CD4-positive, alpha-beta T cell treated with Interleukin-17A for 4 hours (primary cell): ENCODE measurements at regions not wholly inside any gene's neighbourhood (a gene's known extent, or its start where the extent isn't known, plus 50 kb on each side); places are given as distances from the start of the nearest gene placed in this dataset.

Source experiments
- DNase-seq: peaks from one replicate; pipeline ENCODE4 v3.0.0-alpha.2; 2020; ENCODE audit warnings: mixed read lengths

DNA sequence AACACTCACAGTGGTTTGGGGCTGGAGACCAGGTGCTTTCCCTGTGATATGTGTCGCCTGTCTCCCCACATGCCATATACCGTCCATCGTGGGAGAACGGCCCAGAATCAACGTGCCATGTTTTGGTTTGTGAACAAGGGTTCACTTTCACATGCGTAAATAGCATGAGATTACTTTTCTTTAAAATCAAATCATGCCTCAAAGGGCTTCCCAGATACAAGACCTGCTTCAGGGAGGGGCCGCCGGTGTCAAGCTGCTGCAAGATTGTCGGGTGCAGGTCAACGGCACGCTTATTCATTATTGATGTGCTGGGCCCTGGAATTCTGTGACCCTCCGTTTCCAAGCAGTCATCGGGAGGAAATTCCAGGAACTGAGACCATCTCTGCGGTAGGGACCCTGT lies 145.2 kb upstream of the RTL1 start:
- DNase-seq, result no peak

DNA sequence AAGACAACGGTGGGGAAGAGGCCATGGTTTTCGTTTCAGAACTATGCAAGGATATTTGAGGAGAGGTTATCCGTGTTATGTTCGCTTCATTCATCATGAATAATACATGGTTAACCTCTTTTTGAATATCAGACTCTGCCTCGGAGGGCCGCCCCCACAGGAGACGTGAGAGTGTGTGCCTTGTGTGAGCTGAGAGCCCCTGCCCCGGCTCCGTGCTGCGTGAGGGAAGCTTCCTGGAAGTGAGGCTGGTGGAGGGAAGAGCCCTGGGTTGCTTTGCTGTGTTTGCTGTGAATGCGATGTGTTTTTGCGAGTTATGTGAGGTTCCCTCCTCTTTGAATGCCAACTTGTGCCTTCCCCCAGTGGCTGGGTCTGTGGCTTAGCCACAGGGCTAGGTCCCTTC lies 146.0 kb upstream of the RTL1 start:
- no peak for DNase-seq

DNA sequence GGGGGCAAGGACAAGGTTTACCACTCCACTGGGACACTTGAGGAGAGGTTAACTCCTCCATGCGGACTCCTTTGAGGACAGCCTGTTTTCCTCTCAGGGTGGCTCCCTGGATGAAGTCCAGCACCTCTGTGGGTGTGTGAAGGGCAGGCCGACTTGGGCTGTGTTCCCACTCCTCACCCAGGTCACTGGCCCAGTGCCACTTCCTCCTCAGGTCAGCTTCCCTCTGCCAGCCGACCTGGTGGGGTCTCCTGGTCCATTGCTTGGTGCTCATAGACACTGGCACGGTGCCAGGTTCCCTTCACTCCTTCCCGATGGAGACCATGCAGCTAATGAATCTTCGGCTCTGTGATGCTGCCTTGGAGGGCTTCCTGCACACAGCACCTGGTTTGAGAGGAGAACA lies 146.4 kb upstream of the RTL1 start:
- no peak for DNase-seq

DNA sequence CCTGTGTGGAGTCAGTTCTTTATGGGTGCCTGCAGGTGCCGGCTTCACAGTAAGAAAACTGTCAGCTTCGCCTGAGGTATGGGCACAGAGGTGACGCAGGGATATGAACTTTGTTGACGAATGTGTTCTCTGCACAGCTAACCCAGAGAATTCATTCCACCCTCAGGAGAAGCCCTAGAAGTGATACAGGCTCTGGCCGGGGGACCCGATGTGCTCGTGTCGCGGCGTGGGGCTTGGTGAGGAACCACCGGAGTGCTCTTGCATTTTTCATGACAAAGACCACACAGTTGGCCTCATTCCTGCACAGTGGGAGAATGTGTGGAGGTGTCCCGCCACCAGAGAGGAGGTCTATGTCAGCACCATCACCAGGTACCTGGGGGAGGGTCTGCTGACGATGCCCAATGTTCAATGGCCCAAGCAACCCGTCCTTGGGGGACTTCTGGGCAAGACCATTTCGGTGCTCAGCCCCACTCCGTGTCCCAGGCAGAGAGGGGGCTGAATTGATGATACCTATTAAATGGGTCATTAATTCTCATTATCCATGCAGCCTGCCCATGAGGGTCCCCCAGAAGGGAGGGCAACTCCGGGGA lies 147.5 kb upstream of the RTL1 start:
- no peak for DNase-seq

DNA sequence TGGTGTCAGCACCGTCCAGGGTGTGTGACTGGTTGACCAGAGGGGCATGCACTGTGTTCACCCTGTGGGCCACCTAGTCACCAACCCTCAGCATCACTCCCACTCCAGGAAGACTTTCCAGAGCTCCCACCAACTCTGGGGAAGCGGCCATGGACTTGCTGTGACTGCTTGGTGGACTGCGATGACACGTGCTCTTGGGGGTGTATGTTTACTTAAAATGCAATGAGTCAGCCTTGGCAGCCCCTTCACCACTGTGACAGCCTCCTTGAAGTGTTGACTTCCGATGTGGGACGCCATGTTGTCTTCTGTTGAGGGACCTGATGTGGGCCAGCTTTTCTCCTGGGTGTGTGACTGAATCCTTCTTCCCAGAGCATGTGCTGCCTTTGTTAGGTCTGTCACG lies 151.1 kb upstream of the RTL1 start:
- DNase-seq, result no peak

DNA sequence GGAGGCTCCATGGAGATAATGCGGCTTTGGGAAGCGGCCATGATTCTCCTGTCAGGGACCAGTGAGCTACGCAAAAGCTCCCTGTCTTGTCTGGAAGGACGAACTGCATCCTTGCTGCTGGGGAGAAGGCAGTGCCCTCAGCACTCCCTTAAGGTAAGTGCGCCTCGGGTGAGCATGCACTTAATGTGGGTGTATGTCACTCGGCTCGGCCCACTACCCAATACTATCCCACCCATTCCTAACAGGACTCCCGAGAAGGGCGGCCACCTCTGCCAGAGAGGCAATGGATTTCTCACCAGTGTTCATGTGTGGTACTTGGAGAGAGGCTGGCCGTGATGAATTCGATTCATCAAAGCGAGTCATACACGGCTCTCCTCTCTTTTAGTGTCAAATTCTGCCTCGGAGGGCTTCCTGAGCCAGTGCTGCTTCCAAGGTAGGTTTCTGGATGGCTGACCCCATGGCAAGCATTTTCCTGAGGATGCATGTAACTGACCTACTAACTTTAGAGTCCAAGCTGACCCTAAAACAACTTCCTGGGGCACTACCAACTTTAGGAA lies 151.7 kb upstream of the RTL1 start:
- no peak for DNase-seq

DNA sequence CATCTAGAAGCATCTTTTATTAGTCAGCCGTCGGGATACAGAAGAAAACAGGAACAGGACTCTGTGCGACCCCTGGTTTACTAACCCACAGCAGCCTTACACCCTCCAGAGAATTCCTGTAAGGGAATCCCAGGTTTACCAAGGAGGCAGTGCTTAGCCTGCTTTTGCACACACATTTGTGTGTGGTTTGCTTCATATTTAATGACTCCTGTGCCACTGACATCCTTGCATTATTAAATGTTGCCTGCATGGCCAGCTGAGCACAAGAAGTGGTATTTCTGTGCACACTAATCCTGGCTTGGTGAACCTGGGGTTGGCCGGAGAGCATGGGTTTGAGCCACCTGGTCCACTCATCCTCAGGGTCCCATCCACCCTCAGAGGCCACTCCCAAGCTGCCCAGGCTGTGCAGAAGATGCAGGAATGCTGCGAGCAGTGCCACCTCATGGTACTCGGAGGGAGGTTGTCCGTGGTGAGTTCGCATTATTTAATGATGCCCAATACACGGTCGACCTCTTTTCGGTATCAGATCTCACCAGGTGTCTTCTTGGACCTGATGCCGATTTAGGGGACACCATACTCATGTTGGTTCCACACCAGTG lies 152.4 kb upstream of the RTL1 start:
- no peak for DNase-seq

DNA sequence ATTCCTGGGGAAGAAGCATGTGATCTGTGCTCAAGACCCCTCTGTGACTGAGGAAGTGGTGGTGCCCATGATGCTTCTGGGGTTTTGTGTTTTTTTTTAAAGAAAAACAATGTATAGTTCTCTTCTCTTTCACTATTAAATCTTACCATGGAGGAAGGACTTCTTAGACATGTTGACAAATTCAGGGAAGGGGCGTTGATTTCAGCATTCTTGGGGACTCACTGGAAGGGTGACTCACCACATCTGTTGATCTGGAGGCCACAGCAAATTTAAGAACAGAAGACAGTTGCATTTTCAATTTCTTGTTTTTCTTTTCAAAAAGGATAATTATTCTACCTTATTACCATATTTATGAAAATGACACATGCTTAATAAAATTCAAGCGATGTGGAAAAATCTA lies 152.9 kb upstream of the RTL1 start:
- no peak for DNase-seq

DNA sequence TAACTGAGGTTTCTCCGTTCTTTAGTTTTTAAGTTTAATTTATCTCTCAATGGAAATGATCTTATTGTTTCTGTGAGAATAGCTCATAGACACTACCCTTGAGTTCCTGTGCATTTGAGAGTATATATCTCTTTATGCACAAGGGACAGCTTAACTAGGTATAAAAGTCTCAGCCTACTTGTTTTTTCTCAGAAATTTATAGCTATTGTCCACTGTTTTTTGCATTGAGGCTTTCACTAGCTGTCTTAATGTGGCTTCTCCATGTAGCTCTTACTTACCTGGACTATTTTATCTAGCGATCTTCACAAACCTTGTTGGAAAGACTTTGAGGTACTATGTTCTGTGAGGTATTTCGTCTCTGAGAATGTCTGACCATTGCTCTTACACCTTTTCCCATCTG lies 153.9 kb upstream of the RTL1 start:
- DNase-seq, result no peak

DNA sequence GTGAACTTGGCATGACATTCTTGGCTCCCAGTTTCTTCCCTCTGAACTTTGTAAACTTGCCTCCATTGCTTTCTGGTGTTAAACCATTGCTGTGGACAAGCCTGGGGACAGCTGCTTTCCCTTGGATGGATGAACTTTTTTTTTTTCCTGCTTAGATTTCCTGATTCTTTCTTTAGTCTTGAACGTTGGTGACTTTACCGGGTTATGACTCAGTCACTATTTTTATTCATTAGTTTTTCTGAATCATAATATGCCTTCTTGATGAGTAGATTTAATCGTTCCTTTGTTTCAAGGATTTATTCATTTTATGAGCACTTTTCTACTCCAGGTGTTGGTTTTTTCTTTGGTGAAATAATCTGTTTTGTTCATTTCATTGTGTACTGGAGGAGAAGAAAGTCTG lies 155.0 kb upstream of the RTL1 start:
- no peak for DNase-seq

DNA sequence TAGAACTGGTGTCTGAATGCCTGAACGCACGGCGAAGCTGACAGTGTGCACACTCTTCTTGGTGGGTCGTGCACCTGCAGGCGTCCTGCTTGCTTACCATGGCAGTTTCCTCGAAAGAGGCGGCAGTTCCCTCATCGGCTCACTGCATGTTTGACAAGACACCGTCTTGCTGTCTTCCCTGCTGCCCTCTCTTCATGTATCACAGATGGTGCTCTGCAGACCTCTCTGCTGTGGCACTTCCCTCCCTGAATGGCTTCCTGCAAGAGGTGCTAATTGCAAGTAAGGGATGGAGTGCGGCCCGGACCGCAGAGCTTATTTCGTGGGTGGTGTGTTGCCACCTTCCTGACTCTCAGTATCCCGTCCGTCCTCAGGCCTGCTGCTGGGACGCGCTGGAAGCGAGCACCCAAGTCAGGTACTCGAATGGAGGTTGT lies 156.7 kb upstream of the RTL1 start:
- no peak for DNase-seq

DNA sequence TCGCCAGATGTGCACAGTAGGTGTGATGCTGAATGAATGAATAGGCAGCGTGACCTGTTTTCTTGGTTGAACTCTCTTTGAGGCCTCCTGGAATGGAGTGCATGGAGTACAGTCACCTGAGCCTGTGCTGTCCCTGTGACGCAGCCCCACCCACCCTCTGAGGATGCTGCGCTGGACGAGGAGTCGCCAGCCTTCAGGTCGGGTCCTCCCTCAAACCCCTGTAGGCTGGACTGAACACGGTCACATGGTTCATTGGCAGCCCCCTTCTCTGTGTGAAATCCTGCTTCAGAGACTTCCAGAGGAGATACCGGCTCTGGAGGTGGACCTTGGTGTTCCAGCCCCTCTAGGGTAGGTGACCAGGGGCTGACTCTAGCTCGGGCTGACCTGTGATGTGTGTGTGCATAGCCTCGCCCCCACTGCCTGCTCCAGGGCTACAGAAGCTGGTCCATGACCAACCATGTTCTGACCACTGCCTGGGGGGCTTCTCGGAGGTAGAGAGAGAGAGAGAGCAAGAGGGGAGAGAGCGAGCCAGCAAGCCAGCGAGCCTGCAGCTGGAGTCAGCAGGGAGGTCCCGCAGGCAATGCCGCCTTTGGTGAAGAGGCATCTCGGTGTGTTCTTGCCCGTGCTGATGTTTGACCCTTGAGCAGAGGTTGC lies 158.0 kb upstream of the RTL1 start:
- DNase-seq, result no peak

DNA sequence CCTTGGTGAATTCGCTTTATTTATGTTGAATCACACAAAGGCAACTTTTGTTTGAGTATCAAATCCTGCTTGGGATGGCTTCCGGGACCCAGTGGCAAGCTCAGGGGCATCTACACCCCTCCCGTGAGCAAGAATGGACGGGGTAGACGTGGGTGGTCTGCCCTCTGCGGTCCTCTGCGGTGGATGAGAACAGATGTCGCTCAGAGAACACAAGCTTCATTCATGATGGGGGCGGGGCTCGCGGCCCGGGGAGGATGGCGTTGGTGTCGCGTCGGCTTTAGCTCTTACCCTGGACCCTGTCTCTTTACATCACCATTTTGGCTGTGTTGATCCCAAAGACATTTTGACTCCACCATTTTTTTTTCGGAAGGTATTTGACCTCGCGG lies 158.5 kb upstream of the RTL1 start:
- DNase-seq, result no peak

DNA sequence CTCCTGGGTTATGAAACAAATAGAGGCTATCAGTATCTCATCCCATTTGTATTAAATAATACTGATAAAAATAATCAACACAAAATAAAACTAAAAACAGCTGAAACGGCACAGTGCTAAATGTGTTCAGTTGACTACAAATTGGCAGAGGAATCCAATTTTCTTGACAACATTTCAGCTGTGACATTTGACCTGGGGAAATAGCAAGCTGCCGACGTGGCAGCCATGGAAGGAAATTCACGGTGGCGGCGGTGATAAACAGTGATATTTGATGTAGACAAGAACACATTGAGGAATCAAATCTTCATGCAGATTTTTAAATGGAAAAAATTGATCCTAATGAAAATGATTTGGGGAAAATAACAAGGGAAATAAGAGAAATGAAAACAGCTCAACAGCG lies 159.1 kb upstream of the RTL1 start:
- DNase-seq, result no peak

DNA sequence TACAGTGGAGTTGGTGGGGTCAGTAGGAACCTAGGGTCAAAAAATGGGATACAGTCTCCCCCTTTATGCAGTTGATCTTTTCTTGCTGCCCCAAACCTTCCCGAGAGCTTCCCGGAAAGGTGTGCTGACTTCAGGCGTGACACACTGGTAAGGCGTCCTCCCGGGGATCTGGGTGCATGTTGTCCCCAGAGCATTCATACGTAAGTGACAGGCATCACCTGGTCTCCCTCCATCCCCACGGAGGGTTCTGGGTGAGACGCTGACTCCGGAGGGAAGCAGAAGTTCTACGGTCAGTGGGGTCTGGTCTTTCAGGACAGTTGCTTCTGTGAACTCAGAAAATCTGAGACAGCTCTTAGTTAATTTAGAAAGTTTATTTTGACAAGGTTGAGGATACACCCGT lies 159.6 kb upstream of the RTL1 start:
- no peak for DNase-seq

DNA sequence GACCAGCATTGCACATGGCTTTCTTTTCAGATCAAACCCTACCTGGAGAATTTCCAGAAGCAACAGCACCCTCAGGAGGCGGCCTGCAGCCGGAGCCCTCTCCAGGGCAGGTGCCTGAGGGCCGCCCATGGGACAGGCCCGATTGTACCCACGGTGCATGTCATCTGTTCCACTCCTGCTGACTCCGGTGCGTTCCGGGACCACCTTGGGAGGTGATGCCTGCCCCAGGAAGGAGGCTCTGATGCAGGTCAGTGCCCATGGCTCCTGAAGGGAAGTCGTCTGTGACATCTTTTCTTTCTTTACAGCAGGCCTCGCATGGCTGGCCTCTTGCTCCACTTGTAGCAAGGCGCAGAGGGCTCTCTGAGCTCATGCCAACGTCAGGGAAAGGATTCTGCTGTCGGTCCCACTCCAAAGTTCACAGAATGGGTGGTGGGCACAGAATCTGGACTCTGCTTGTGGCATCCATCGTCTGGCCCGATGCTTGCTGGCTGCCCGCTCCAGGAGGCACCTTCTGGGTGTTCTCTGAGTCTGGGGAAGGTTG lies 160.7 kb upstream of the RTL1 start:
- no peak for DNase-seq

DNA sequence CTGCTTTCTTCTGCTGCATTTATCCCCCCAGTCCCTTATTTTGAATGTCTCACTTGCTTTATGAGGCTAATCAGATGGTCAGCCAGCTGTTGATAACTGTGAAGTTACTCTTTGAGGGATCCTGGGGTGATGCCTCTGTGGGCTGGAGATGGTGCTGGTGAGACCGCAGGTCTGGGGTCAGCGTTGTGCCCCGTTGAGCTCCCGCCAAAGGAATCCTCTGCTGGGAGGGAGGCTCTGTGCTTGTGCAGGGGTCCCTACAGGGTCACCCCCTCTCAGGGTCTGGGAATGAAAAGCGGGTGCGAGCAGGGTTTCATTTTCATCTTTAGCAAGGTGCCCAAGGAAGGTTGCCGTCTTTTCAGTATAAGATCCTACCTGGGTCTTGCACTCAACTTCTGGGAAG lies 161.2 kb upstream of the RTL1 start:
- no peak for DNase-seq

DNA sequence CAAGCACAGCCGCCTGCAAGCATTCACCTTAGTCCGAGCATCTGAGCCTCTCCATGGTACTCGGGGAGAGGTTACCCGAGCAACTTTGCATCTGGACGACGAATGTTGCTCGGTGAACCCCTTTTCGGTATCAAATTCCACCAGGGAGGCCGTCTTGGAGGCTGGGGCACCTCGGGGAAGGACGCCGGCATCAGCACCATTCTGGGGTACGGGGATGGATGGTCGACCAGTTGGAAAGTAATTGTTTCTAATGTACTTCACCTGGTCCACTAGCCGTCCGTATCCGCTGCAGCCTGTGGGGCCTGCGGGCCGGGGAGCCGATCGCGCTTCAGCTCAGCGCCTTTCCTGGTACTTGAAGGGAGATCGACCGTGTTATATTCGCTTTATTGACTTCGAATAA lies 161.7 kb upstream of the RTL1 start:
- DNase-seq, result no peak

DNA sequence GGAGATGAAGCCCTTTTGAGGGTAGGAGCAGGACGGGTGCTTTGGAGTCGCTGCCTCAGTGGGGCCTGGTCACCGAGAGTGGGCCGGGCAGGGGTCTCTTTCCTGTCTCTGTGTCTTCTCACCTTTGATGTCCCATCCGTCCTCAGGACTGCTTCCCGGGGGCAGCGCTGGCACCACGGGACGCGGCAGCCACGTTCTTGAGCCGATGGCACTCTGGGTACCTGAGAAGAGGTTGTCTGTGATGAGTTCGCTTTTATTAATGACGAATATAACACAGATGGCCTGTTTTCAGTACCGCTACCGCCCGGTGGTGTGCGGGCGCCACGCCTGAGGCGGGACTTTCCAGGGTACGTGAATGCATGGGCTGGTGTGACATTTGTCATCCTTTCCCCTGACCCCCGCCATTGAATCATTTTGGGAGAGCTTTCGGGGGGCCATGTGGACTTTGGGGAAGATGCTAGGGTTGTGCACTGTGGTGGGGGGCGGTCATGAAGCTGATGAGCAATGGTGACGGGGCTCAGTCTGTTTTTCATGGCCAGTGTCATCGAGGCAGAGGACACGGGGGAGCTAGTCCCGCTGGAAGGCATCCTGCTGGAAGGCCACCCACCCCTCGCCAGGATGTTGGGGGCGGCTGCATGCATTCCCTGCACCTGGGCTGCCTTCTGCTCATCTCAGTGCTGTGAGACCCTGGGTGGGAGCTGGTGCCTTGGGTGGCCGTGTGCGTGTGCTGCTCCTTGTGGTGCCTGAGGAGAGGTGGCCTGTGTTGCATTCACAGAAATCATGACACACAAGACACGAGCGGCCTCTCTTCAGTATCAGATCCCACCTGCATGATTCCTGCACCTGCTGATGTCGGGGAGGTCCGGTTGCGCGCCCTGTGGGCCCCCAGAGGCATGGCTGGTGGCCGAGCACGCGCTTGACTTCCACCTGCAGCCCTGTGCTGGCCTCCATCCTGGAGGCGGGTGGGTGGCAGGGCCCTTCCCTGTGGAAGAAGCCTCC lies 162.5 kb upstream of the RTL1 start:
- no peak for DNase-seq

DNA sequence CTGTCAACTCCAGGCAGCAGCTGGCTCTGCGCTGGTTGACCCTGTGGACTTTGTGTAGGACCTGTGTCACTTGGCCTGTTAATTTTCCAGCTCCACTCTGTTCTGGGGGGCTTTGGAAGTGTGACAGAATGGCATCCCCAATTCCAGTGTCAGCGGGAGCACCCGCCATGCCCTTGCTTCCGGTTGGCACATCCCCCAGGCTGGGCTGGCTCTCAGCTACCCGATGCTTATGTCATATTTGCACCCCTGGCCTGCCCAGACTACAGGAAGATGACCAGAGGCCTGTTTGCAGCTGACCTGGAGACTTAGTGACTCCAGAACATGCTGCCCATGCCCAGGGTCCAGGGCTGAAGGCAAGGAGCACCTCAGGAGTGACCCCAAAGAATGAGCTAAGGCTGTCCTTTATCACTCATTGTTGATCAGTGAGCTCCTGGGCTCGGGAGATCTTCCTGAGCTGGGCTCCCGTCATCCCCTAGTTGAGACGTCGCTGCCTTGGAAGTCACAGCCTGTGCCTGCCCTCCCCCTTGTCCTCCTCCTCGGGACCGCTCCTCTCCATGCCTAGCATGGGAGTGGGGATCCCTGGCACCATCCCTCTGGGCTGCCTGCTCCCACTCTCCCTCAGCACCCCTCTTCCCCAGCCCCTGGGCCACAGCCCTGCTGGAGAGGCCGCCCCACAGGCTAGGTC lies 163.4 kb upstream of the RTL1 start:
- no peak for DNase-seq

DNA sequence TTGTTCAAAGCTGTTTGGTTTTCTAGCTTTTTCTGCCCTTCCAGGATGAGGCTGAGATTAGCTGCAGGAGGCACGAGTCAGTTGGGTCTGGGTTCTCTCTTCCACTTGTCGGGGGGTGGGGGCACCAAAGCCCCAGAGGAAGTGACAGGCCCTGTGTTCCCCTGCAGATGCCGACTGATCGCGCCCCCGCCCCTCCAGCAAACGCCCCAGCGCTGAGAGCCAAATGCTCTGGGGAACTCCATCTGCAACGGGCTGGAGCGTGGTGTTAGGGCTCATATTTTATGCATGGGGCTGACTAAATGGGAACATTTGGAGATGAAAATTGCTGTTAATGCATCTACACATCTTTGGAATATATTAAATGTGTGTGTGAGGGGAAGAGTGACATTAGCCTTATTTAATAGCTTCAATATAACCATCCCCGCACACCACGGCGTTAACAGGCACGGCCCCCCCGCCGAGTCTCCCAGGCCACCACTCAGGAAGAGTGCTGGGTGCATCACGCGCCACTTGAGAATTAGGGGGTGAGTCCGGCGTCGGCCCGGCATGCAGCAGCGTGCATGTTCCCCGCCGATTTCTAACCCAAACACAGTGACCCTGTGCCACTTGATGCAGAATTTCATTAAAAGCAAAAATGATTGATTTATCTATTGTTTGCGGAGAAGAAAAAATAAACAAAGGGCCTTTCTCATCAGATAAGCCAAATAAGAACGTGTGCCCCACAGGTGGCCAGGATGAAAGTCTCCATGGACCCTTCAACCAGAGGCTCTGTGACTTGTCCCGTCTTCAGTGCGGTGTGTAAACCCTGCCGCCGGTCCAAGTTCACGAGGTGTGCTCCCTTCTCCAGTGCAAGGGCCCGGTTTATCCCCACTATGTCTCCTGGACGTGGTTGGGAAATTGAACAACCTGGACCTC lies 165.0 kb upstream of the RTL1 start:
- DNase-seq, result no peak
